Endodermal cell (in vitro differentiated cells): ENCODE measurements at regions not wholly inside any gene's neighbourhood (a gene's known extent, or its start where the extent isn't known, plus 50 kb on each side); places are given as distances from the start of the nearest gene placed in this dataset.

Experiments
- DNase-seq: peaks from one replicate; pipeline ENCODE4 v3.0.0-alpha.2; 2017
- H3K27ac ChIP-seq: 2 replicates; pipeline ENCODE4 v1.5.1; 2013; ENCODE audit warnings: mild to moderate bottlenecking, low read depth, low read length, moderate library complexity
- H3K27me3 ChIP-seq: 2 replicates; pipeline ENCODE4 v1.6.1; 2013; ENCODE audit warnings: mild to moderate bottlenecking, low read length, moderate library complexity; ENCODE audit not compliant: insufficient read depth, control insufficient read depth, poor library complexity, severe bottlenecking
- H3K36me3 ChIP-seq: 2 replicates; pipeline ENCODE4 v1.7.0; 2013; ENCODE audit warnings: mild to moderate bottlenecking, low read length, moderate library complexity; ENCODE audit not compliant: control insufficient read depth, insufficient read depth
- H3K4me1 ChIP-seq: one replicate; pipeline ENCODE4 v1.7.0; 2013; ENCODE audit warnings: low read length; ENCODE audit not compliant: control insufficient read depth, insufficient read depth
- H3K4me3 ChIP-seq: 2 replicates; pipeline ENCODE4 v1.5.1; 2013; ENCODE audit warnings: mild to moderate bottlenecking, low read length, moderate library complexity
- H3K9ac ChIP-seq: 2 replicates; pipeline ENCODE4 v1.6.1; 2013; ENCODE audit warnings: mild to moderate bottlenecking, low read length, moderate library complexity; ENCODE audit not compliant: poor library complexity, severe bottlenecking; ENCODE audit errors: extremely low read depth
- H3K9me3 ChIP-seq: 2 replicates; pipeline ENCODE4 v1.6.1; 2013; ENCODE audit warnings: mild to moderate bottlenecking, low read length, moderate library complexity; ENCODE audit not compliant: control insufficient read depth
- H3K27ac Mint-ChIP-seq: 2 replicates; pipeline ENCODE4 v1.8.0; 2020; ENCODE audit warnings: mixed read lengths
- H3K27me3 Mint-ChIP-seq: 2 replicates; pipeline ENCODE4 v1.8.0; 2021; ENCODE audit warnings: mild to moderate bottlenecking, mixed read lengths; ENCODE audit not compliant: insufficient read depth
- H3K36me3 Mint-ChIP-seq: 2 replicates; pipeline ENCODE4 v1.8.0; 2020; ENCODE audit warnings: low read depth, mixed read lengths
- H3K4me1 Mint-ChIP-seq: 2 replicates; pipeline ENCODE4 v1.8.0; 2020; ENCODE audit warnings: mixed read lengths
- H3K4me3 Mint-ChIP-seq: 2 replicates; pipeline ENCODE4 v1.8.0; 2020; ENCODE audit warnings: mild to moderate bottlenecking, moderate library complexity, mixed read lengths
- H3K9me3 Mint-ChIP-seq: 2 replicates; pipeline ENCODE4 v1.8.0; 2020; ENCODE audit warnings: mild to moderate bottlenecking, mixed read lengths
- WGBS, 2 experiments: methylation state at CpG; one replicate each; pipeline versions ENCODE4 v1.1.5 to v1.1.7; 2013; ENCODE audit warnings: missing lambda C conversion rate in 2 of 2, mixed read lengths in 1 of 2; ENCODE audit not compliant: insufficient coverage in 1 of 2, insufficient read length in 1 of 2; 5-methylcytosine and 5-hydroxymethylcytosine counted together
- TF ChIP-seq, protein P1 (sequence below): fragments of 200-600 bp; sonication (generic); conservative IDR thresholded peaks from 2 replicates; pipeline ENCODE4 v1.5.0; 2021; ENCODE audit warnings: antibody characterized with exemption, mild to moderate bottlenecking

DNA sequence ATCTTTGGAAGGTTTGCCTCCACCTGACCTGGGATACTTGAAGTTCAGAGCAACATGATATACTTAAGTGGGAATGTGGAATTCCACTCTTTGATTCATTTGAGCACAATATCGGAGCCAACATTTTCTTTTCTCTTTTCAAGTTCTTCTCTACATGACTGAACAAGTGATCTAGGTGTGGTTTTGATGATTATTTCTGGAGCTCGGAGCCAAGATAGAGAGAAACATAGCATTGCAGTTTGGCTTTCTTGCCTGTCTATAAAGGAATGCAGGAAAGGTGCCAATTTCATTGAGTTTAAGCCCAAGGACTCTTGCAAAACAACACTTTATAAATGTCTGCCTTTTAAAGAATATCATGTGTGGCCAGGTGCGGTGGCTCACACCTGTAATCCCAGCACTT, 124.2 kb upstream of the FAM83B start:
- no peaks in the 10 kb centered on the region for H3K9me3 ChIP-seq
- Mint-ChIP-seq H3K9me3 (no peaks in the 10 kb centered on the region), H3K4me3 (no peak overlapping the region), H3K36me3 (no peaks in the 10 kb centered on the region), H3K27ac (no peak overlapping the region), H3K4me1 (peaks cover 21% of the 10 kb centered on the region), H3K27me3 (no peaks in the 10 kb centered on the region)
- TF ChIP-seq, protein P1, sequence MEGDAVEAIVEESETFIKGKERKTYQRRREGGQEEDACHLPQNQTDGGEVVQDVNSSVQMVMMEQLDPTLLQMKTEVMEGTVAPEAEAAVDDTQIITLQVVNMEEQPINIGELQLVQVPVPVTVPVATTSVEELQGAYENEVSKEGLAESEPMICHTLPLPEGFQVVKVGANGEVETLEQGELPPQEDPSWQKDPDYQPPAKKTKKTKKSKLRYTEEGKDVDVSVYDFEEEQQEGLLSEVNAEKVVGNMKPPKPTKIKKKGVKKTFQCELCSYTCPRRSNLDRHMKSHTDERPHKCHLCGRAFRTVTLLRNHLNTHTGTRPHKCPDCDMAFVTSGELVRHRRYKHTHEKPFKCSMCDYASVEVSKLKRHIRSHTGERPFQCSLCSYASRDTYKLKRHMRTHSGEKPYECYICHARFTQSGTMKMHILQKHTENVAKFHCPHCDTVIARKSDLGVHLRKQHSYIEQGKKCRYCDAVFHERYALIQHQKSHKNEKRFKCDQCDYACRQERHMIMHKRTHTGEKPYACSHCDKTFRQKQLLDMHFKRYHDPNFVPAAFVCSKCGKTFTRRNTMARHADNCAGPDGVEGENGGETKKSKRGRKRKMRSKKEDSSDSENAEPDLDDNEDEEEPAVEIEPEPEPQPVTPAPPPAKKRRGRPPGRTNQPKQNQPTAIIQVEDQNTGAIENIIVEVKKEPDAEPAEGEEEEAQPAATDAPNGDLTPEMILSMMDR: no peak
- no peak for DNase-seq
- H3K27ac ChIP-seq: no peak overlapping the region
- H3K36me3 ChIP-seq: no peaks in the 10 kb centered on the region
- H3K4me3 ChIP-seq: no peak overlapping the region
- 88 to 91% methylated on average over 2 to 3 of the region's 3 CpGs for whole genome bisulfite sequencing, 2 experiments
- H3K4me1 ChIP-seq: no peaks in the 10 kb centered on the region
- no peaks in the 10 kb centered on the region for H3K27me3 ChIP-seq
- no peak overlapping the region for H3K9ac ChIP-seq

DNA sequence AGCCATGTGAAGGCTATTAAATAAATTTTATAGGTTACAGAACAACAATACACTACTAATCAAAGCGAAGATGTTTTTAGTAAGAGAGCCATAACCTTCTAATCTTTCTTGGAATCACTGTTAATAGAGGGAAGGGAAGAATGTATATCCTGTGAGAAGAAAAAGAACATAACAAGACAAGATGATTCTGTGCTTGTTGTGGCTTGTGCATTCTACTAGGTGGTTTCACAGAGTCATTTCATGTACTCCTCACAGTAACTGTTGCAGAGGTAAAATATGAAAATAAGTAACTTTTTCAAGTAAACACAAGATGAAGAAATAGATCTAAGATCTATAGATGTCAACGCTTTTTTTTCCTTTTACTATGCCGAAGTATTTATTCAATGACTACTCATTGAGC, 116.9 kb upstream of the FAM83B start:
- Mint-ChIP-seq H3K27me3 (no peaks in the 10 kb centered on the region), H3K36me3 (no peaks in the 10 kb centered on the region), H3K4me3 (no peak overlapping the region), H3K27ac (no peak overlapping the region), H3K9me3 (no peaks in the 10 kb centered on the region), H3K4me1 (peaks cover 5% of the 10 kb centered on the region)
- Histone ChIP-seq H3K9ac (no peak overlapping the region), H3K4me3 (no peak overlapping the region), H3K9me3 (no peaks in the 10 kb centered on the region), H3K27ac (no peak overlapping the region), H3K4me1 (no peaks in the 10 kb centered on the region), H3K36me3 (no peaks in the 10 kb centered on the region), H3K27me3 (no peaks in the 10 kb centered on the region)
- 84 to 100% methylated on average over 2 of the region's 3 CpGs for WGBS, 2 experiments
- no peak for DNase-seq
- TF ChIP-seq, protein P1: no peak

DNA sequence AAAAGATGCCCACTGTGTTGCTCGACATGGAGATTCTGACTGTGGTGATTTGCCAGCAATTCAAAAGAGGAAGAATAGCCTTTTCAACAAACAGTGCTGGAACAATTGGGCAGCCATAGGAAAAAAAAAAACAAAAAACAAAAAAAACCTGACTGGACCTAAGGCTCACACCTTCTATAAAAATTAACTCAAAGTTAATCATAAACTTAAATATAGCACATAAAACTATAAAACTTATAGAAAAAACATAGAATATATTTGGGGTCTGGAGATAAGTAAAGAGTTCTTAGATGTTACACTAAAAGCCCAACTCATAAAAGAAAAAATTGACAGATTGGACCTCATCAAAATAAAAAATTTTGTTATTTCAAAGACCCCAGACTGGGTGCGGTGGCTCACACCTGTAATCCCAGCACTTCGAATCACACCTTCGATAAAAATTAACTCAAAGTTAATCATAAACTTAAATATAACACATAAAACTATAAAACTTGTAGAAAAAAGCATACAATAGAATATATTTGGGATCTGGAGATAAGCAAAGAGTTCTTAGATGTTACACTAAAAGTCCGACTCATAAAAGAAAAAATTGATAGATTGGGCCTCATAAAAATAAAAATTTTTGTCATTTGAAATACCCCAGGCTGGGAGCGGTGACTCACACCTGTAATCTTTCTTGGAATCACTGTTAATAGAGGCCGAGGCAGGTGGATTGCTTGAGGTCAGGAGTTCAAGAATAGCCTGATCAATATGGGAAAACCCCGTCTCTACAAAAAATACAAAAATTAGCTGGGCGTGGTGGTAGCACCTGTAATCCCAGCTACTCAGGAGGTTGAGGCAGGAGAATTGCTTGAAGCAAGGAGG, 115.6 kb upstream of the FAM83B start:
- no peaks in the 10 kb centered on the region for H3K4me1 ChIP-seq
- no peak overlapping the region for H3K4me3 ChIP-seq
- no peak overlapping the region for H3K9ac ChIP-seq
- TF ChIP-seq, protein P1: no peak
- Mint-ChIP-seq H3K27me3 (no peaks in the 10 kb centered on the region), H3K36me3 (no peaks in the 10 kb centered on the region), H3K9me3 (no peaks in the 10 kb centered on the region), H3K27ac (no peak overlapping the region), H3K4me1 (no peaks in the 10 kb centered on the region), H3K4me3 (no peak overlapping the region)
- 90 to 93% methylated on average over 3 to 9 of the region's 9 CpGs for WGBS, 2 experiments
- H3K27ac ChIP-seq: no peak overlapping the region
- H3K36me3 ChIP-seq: no peaks in the 10 kb centered on the region
- H3K9me3 ChIP-seq: no peaks in the 10 kb centered on the region
- no peaks in the 10 kb centered on the region for H3K27me3 ChIP-seq
- no peak for DNase-seq
